HG02938 (cell line): ENCODE measurements at regions not wholly inside any gene's neighbourhood (a gene's known extent, or its start where the extent isn't known, plus 50 kb on each side); places are given as distances from the start of the nearest gene placed in this dataset.

Experiments
- ATAC-seq: cut with Tn5 transposase; IDR thresholded peaks from one replicate; pipeline ENCODE4 v1.9.1; 2021; ENCODE audit warnings: mild to moderate bottlenecking, moderate library complexity; ENCODE audit not compliant: unreplicated experiment

- no peak for ATAC-seq
Measured at GRCh38 chr15:94059013-94059587, 172.3 kb upstream of the MCTP2 start.

GRCh38 chr15:94057305-94057704 lies 174.1 kb upstream of the MCTP2 start:
- no peak for ATAC-seq

GRCh38 chr15:94056314-94056713 lies 175.0 kb upstream of the MCTP2 start:
- ATAC-seq = no peak

- ATAC-seq = no peak
Measured at GRCh38 chr15:94053626-94054025, 177.7 kb upstream of the MCTP2 start.

- ATAC-seq = no peak
Measured at GRCh38 chr15:94052711-94053110, 178.7 kb upstream of the MCTP2 start.

- no peak for ATAC-seq
Measured at GRCh38 chr15:94047566-94047965, 183.8 kb upstream of the MCTP2 start.

- ATAC-seq = no peak
Measured at GRCh38 chr15:94042180-94042928, 189.0 kb upstream of the MCTP2 start.

- no peak for ATAC-seq
Measured at GRCh38 chr15:94041746-94042145, 189.6 kb upstream of the MCTP2 start.

GRCh38 chr15:94040541-94041248 lies 190.7 kb upstream of the MCTP2 start:
- no peak for ATAC-seq

GRCh38 chr15:94036156-94036555 lies 195.2 kb upstream of the MCTP2 start:
- ATAC-seq = no peak

- ATAC-seq = no peak
Measured at GRCh38 chr15:94033683-94034020, 197.7 kb upstream of the MCTP2 start.

- ATAC-seq = no peak
Measured at GRCh38 chr15:94033014-94033682, 198.2 kb upstream of the MCTP2 start.

GRCh38 chr15:94032571-94032970 lies 198.8 kb upstream of the MCTP2 start:
- ATAC-seq = no peak

- ATAC-seq = no peak
Measured at GRCh38 chr15:94031072-94031471, 200.3 kb upstream of the MCTP2 start.

- ATAC-seq = no peak
Measured at GRCh38 chr15:94029495-94029894, 201.9 kb upstream of the MCTP2 start.

GRCh38 chr15:94028809-94029208 lies 202.6 kb upstream of the MCTP2 start:
- no peak for ATAC-seq

- ATAC-seq = no peak
Measured at GRCh38 chr15:94028121-94028520, 203.2 kb upstream of the MCTP2 start.

GRCh38 chr15:94027581-94027980 lies 203.8 kb upstream of the MCTP2 start:
- no peak for ATAC-seq

GRCh38 chr15:94026458-94027304 lies 204.7 kb upstream of the MCTP2 start:
- no peak for ATAC-seq

GRCh38 chr15:94023531-94023930 lies 207.8 kb upstream of the MCTP2 start:
- ATAC-seq = no peak
